ENCODE measurements at regions not wholly inside any gene's neighbourhood (a gene's known extent, or its start where the extent isn't known, plus 50 kb on each side); places are given as distances from the start of the nearest gene placed in this dataset.

- Histone ChIP-seq H3K4me3 (ENCODE audit: low read depth in 2 of 2, low read length in 2 of 2) (no peak overlapping the region), H3K9me3 (ENCODE audit: control insufficient read depth, insufficient read depth, low read depth, low read length) (no peaks in the 10 kb centered on the region), H3K4me1 (ENCODE audit: control insufficient read depth, insufficient read depth, low read length) (peaks cover 57% of the 10 kb centered on the region), H3K27me3 (ENCODE audit: control insufficient read depth, insufficient read depth, low read length) (no peaks in the 10 kb centered on the region), H3K36me3 (ENCODE audit: control insufficient read depth, insufficient read depth, low read length) (no peaks in the 10 kb centered on the region), H3K27ac (ENCODE audit: low read length) (peak overlapping the region; percentile 94; the same call in 1 of the 2 replicates)
- CTCF ChIA-PET: no interaction called here
- in situ Hi-C loops (cut with HindIII; ENCODE audit: low pct_unique_long_range_greater_than_20kb, low sequenced_read_pairs): no loop called here
- POLR2A ChIA-PET: no interaction called here
- intact Hi-C loops (cut with micrococcal nuclease; ENCODE audit: unreplicated experiment): loop anchor here (10.0 kb wide), 1 partner anchor 105 kb away; the partner anchor contains the start of gene CAV1
- DNase-seq (ENCODE audit: low read depth, low spot score) (no peak), ATAC-seq (no peak)
- BruUV-seq (replicated peaks): no TSS peak
- TF ChIP-seq SIN3A (IDR thresholded peaks at IDR 0.05; ENCODE audit: borderline replicate concordance, insufficient read depth, low read depth, low read length) (no peak), TCF7L2 (IDR thresholded peaks at IDR 0.05; ENCODE audit: low read depth, low read length) (no peak), CTCF (IDR thresholded peaks at IDR 0.05) (no peak), REST (IDR thresholded peaks at IDR 0.05; ENCODE audit: insufficient read depth in 1 of 2, low read depth in 2 of 2, low read length in 1 of 2) (no peak), POLR2AphosphoS5 (IDR thresholded peaks at IDR 0.05; ENCODE audit: low read depth, low read length) (no peak)
Observed at GRCh38 chr7:116420003-116420402, 79.5 kb upstream of the CAV2 start.

DNA sequence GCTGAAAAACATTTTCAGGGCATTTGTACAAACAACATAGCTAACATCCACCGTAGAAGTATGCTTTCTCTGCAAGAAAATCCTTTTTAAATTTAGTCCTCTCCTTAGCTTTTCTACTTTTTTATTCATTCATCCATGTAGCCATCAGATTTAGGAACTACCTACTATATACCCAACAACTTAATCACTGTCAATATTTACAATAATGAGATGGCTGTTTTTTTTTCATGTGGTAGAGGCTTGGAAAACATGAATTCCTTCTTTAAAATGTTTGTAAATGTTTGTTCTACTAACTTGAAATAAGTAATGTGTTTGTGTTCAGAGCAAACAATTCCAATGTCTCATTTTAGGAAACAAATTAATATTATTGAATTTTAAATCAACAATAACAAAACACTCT is 78.2 kb upstream of the CAV2 start:
- Histone ChIP-seq H3K27me3 (ENCODE audit: control insufficient read depth, insufficient read depth, low read length) (no peaks in the 10 kb centered on the region), H3K9me3 (ENCODE audit: control insufficient read depth, insufficient read depth, low read depth, low read length) (no peaks in the 10 kb centered on the region), H3K4me3 (ENCODE audit: low read depth in 2 of 2, low read length in 2 of 2) (no peak overlapping the region), H3K36me3 (ENCODE audit: control insufficient read depth, insufficient read depth, low read length) (no peaks in the 10 kb centered on the region), H3K27ac (ENCODE audit: low read length) (peak overlapping the region; percentile 94), H3K4me1 (ENCODE audit: control insufficient read depth, insufficient read depth, low read length) (peaks cover 69% of the 10 kb centered on the region)
- ATAC-seq (no peak), DNase-seq (ENCODE audit: low read depth, low spot score) (no peak)
- TF ChIP-seq REST (IDR thresholded peaks at IDR 0.05; ENCODE audit: insufficient read depth in 1 of 2, low read depth in 2 of 2, low read length in 1 of 2): no peak
- TF ChIP-seq SIN3A (IDR thresholded peaks at IDR 0.05; ENCODE audit: borderline replicate concordance, insufficient read depth, low read depth, low read length): no peak
- TF ChIP-seq CTCF (IDR thresholded peaks at IDR 0.05): no peak
- no peak for TF ChIP-seq POLR2AphosphoS5 (IDR thresholded peaks at IDR 0.05; ENCODE audit: low read depth, low read length)
- TF ChIP-seq TCF7L2 (IDR thresholded peaks at IDR 0.05; ENCODE audit: low read depth, low read length): no peak
- CTCF ChIA-PET: no interaction called here
- in situ Hi-C loops (cut with HindIII; ENCODE audit: low pct_unique_long_range_greater_than_20kb, low sequenced_read_pairs) (no loop called here), intact Hi-C loops (cut with micrococcal nuclease; ENCODE audit: unreplicated experiment) (loop anchor here (10.0 kb wide), 1 partner anchor 104 kb away; the partner anchor contains the start of gene CAV1)
- POLR2A ChIA-PET: interaction anchor here (0.6 kb wide), 2 partner anchors 26 to 531 kb away, joined by 3 read pairs; no protein-coding TSS in a partner anchor
- no TSS peak for BruUV-seq (replicated peaks)
